NCI-H1105 (cell line): ENCODE measurements at regions not wholly inside any gene's neighbourhood (a gene's known extent, or its start where the extent isn't known, plus 50 kb on each side); places are given as distances from the start of the nearest gene placed in this dataset.

Experiments
- DNase-seq: peaks from one replicate; lab custom pipeline; 2025; lab: John Stamatoyannopoulos, UW

DNA sequence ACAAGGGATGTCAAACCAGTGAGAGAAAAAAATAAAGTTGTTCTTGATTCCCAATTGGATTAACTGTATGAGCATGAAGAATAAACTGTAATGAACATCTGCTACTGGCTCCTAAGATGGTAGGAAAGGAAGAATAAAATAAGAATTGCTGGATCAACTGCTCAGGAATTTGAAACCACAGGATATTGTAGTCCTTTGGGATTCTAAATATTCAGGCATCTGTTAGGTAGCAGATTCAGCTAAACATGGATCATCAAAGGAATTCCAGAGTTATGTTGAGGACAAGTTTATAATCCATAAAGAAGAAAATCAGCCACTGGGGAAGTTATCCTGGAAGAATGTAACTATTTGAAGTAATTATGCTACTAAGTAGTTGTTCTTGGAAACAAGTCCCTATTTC lies 65.8 kb downstream of the ISL1 start:
- DNase-seq = no peak

DNA sequence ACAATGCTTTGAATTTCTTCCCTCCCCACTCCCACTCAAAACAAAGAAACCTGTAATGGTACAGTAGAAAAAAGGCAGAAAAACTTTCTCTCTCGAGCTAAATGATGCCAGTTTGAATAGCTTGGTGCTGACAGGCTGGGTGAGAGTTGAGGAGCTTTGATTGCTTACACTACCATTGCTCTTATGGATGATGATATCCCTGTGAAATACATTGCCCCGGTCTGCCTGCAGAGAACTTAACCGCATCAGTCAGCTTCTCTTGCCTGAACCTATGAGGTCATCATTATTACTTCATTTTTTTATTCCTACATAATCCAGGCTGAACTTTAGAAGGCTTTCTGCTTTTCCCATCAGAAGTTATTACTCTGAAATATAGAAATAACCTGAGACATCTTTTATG lies 69.3 kb downstream of the ISL1 start:
- DNase-seq = no peak

DNA sequence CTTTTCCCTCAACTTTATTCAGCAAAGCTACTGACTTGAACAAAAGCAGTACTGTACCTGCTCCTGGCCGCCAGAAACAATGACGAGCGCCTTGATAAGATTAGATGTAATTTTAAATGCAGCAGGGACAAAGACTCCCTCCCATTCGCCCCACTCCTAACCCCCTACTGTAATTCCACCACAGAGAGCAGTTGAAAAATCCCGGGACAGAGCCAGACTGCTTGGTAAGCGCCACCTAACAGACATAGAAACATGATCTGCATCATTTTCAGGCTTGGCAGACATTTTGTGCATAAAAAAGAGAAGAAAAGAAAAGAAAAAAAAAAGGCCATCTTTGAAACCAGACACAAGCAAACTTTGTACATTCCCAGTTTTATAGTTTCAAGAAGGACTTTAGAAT lies 81.9 kb downstream of the ISL1 start:
- DNase-seq = no peak

DNA sequence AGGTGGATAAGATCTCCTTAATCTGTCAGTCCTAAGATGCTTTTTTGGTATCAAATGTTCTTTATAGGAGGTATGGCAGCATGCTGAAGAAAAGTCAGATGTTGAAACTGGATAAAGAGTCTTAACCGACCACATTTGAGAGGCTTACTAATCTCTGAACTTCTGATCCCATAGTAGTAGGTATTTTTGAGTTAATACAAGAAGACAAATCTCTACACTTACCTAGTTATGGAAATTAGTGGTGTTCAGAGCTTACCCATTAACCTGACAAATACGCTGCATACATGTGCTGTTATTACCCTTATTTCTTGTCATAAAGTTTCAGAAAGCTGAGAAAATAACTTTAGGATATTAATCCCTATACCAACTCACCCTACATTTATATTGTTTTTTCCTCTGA lies 83.0 kb downstream of the ISL1 start:
- no peak for DNase-seq

DNA sequence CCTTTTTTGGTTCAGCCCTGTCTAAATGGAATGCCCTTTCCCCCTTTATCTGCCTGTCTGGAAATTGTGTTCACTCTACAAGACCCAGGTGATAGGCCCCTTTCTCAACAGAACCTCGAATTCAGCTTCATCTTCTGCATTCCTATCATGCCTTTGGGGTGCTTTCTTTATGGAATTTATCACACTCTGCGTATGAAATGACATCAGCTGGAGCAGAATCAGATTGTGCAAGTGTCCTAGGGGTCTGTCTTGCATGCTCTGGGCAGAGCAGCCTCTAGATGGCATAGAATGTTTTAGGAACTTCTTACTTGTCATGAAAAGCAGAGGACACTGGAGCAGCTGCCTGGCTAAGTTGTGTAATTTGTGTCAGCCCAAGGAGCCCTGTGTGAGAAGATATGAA lies 84.9 kb downstream of the ISL1 start:
- DNase-seq = no peak

DNA sequence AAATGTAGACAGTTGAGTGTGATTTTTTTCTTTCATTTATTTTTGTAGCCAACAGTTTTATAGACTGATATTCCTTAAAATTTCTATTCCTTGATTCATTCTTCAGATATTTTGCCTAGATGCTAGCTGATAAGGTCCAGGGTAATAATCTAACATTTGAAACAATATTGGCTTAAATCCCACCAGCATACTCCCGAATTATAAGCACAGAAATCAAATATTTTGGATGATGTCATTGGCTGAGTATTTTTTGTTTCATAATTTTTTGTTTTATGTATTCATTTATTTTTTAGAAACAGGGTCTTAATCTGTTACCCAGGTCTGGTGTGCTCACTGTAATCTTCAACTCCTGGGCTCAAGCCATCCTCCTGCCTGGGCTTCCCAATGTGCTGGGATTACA lies 88.4 kb downstream of the ISL1 start:
- DNase-seq = no peak

DNA sequence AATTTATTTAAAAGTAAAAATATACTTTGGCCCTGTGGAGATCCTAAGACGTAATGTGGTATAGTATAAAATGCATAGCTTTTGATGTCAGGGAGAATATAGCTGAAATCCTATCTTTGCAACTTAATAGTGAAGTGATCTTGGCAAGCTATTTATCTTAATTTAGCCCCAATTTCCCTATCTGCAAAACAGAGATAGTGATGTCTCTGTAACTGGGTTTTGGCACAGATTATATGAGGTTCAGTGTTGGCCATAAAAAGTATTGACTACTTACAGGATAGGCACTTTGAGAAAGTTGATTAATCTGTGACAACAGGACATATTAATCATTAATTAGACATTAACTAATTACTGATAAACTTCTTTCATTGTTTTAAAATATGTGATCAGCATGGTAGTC lies 89.2 kb downstream of the ISL1 start:
- DNase-seq = no peak

DNA sequence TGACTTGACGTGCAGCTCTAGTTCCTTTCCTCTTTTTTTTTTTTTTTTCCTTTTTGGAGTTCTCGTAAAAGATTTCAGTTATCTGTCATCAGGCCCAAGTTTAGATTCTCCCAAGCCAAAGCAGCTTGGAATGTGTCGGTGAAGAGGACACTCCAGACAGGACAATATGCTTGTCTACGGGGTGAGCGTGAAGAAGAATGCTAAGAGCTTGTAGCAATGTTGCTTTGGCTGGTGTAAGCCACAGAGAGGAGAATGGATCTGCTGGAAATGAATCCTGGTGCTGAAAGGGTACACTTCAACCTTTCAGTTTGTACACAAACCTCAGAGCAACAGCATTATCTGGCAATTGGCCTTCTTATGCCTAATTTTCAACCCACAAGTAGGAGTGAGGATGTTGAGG lies 92.4 kb downstream of the ISL1 start:
- no peak for DNase-seq

DNA sequence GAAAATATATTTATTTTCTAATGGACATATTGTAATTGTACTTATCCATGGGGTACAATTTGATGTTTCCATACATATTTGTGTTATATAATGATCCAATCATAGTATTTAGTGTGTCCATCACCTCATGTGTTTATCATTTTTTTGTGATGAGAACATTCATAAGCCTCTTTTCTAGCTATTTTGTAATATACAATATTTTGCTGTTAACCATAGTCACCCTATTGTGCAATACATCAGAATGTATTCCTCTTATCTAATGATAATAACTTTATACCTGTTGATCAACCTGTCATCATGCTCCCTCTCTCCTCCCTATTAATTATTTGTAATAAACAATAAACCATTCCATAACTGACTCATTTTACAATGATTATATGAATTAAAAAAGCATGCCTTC lies 93.2 kb downstream of the ISL1 start:
- DNase-seq = no peak

DNA sequence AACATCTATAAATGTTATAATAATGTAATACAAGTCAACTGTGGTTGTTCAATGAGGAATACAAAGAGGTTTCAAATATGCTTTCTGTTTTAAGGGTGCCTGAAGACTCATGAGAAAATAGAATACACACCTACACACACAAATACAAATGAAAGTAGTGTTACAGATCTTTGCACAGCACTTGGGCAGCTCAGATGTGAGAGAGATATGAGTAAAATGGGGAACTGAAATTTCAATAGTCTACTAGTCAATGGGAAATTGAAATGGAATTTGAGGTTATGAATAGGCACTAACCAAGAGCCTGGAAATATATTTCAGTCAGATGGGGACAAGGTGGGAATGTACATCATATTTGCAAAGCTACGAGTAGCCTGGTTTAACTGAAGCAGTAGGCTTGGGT lies 96.6 kb downstream of the ISL1 start:
- no peak for DNase-seq

DNA sequence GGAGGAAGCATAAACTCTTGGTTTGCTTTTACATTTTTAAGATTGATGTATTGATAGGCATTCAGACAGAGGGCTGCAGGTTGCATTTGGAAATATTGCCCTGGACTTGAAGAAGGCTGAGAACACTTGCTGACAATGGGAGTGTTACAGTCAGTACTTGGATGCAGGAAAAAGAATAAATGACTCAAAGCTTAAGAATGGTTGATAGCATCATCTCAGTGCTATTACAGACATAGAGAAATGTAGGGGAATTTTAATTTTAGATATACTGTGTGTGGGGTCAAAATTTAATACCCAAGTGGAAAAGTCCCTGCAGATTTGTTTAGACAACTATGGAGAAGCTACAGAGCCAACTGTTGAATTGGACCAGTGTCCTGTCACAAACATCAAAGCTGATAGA lies 101.1 kb downstream of the ISL1 start:
- DNase-seq = no peak

DNA sequence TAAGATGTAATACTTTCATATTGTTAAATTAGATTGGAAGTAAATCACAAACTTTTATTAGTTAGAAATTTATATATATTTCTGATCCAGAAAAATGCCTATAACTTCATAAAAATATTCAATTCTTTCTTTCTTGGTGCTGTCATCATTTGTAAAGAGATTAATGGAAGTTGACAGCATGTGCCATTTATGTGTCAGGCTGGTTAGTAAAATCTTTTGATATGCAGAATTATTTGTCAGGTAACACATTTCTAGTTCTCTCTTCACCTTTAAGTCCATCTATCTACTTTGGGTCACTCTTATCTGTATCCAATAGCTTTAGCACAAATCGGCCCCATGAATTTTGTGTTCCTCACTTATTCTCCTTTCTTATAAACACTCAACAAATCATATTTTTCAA lies 102.9 kb downstream of the ISL1 start:
- DNase-seq = no peak

DNA sequence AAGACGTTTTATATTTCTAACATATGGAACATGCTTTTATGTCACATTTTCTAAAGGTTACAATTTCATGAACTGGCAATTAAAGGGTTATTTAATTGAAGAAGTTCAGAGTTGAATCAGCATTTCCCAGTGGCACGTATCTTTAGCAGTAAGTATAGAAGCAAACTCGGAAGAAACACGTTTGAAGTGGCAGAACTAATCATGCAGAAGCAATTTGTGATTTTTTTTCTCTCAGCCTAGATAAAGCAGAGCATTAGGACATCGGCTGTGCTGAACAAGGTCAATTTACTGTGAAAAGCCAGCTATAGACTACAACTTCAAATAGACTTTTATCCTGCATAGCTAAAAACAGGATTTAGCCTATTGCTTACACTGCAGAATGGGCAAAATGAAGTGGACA lies 104.7 kb downstream of the ISL1 start:
- DNase-seq = peak; percentile 5

DNA sequence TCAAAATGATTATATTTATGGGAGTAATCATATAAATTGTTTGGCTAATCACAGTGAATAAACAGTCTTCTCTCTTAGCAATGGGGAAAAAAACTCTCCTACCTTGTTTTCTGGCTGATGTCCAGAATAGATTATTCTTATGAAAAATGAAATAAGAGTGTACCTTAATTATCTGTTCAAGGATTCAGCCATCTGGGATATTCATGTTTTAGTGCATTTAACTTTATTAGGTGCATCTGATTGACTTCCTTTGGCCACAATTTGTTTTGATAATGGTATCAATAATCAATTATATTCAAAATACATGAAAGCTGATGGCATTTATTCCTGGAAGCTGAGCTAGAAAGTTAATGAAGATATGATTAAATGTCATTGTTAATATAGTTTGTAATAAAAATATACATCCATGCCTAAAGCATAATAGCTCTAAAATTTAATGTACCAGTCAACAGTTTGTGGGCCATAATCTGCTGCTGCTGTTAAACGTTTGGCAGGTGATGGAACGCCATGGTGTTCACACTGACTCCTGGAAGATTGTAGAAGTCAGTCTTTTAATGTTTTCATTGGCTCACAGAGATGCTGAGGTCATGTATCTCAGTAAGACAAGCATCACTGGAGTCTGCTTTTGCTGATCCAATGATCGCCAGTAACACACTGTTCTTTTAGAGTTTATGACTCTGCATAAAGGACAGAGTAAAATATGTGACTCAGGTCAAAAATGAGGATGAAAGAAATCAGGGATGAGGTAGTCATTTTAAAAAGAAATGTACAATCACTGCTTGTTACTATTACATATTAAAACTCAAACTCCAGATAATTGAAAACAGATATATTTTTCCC lies 105.8 kb downstream of the ISL1 start:
- DNase-seq = peak; percentile 58

DNA sequence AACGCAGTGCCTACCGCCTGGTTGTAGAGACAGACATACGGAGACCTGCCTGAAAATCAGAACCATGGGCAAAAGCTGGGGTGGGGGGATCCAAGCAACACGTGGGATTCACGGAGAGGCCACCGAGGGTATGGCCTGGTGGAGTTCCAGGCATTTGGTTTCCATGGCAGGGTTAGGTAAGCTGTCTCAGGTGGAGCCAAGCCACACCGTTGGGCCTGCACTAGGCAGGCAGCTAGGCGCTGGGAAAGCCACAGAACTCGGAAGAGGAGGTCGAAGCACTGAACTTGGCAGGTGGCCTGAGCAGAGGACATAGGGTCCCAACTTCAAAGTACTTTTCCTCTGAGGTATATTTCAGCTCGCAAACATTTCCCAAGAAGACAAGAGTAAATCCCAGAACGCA lies 111.6 kb downstream of the ISL1 start:
- no peak for DNase-seq

DNA sequence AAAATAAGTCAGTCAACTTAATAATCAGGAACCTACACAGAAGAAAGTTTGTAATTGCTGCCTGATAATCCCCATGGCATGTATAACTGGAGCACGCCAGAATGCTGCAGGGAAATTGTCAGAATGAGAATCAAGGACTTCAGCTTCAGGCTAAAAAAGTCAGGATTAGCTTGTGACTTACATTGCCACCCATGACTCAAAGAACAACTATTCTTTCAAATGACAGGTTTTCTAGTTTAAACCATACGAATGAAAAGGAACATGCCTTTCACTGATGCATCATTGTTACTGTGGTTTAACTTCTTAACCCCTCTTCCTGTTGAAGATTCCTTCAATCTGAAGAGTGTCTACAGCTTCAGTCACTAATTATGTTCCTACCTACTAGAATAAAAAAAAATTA lies 112.4 kb downstream of the ISL1 start:
- DNase-seq = no peak

DNA sequence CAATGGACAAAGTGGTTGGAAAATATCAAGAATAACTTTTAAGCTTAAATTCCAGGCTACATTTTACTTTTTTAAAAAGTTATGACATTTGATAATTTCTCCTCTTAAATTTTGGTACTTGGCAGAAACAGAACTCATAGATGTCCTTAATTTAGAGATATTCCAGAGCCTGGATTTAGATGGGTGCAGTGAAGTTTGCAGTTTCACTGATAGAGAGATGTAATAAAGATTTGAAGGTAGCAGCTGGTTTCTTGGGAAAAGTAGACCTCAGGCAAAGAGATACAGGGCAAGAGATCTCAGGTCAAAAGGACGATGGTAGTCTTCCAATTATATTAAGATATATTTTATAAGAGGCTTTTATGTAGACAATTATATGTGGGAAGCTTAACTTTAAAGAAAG lies 134.6 kb downstream of the ISL1 start:
- DNase-seq = no peak

DNA sequence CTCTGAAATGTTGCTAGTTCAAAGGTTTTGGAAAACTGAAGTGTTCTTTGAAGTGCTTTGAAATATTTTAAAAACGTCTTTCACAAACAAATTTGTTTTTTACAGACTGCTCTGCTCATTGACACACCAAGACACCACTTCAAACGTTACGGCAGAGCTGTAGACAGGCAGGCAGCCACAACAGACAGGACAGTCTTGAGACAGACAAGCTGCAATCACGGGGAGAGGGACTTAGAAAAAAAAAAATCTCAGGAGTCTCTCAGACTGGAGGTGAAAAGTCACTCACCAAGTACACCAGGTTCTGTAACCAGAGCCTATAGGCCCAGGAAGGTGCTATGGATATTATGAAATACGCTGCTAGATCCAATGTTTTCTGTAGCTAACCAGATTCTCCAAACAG lies 135.4 kb downstream of the ISL1 start:
- DNase-seq = no peak

DNA sequence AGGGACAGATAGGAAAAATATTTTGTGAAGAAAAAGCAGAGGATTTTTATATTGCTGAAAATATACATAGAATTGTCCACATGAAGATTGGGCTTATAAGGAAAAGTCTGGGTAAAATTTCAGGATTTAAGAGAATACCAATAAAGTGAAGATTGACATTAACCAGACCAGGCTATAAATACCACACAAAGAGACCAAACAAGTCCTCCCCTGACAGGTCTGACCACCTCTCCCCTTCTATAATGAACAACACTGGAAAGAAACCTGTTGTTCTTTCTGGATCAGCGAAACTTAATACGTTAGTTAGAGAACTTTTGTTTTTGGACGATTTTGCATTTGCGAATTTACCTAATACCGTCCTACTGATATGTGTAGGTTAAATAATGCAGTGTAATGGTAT lies 138.3 kb downstream of the ISL1 start:
- DNase-seq = no peak

DNA sequence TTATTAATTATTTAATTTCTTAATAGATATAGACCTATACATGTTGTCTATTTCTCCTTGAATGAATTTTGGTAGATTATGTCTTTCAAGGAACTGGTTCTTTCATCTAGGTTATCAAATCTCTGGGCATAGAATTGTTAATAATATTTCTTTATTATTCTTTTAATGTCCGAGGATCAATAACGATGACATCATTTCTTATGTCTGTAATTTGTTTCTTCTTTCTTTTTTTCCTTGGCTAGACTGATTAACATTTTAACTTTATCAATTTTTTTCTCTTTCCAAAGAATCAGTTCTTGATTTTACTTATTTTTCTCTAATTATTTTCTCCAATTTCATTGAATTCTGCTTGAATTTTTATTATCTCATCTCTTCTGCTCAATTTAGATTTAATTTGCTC lies 156.0 kb downstream of the ISL1 start:
- DNase-seq = no peak

DNA sequence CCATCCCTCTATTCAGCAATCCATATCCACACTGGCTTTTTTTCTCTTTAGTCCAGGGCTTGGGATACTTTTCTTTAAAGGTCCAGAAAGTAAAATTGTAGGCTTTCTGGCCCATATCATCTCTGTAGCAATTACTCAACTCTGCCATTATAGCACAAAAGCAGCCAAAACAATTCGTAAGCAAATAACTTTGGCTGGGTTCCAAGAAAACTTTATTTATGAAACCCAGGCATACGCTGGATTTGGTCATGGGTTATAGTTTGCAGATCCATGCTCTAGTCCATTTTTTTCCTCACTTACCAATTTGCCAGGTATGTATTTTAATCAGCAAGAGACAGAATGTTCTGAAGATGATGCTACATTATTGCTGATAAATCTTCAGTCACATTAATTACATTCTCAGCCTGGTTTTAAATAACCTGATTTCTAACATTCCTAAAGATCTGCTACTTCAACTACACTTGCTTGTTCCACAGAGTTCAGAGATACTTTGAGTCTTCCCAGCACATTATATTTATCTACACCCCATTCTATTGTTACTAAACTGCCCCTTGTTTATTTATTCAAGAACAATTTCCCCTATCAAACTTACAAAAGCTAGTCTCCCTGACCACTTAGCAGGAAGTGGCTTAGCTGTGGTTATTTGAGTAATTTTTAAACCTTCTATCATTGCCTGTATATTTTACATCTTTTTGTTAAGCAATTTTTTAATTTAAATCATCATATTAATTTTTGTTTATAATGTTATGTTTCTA lies 161.0 kb downstream of the ISL1 start:
- DNase-seq = peak; percentile 15

DNA sequence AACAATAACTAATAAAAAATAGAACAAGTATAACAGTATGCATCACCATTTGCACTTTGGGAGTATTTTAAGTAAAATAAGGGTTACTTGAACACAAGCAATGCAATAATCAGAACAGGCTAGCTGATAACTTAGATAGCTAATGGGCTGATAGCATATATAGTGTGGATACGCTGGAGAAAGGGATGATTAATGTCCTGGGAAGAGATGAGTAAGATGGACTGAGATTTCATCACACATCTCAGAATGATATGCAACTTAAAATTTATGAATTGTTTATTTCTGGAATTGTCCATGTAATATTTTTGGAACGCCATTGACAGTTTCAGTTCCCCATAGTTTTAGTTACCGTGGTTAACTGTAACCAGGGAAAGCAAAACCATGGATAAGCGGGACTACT lies 173.6 kb downstream of the ISL1 start:
- no peak for DNase-seq

DNA sequence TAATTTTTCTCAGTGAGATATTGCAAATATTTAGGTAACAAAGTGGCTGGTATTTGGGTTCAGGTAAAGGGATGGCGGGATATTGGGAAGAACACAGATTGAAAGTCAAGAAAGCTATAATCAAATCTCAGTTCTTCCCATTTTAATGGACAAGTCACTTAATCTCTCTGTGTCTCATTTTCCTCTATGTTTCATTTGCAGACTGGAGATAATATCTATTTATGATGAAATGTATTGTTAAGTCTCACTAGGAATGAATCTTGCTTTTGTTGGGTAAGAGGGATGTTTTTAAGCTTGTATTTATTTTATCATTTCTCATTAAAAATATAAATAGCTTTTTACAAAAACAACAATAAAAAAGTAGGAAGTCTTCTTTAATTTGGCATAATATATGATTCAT lies 175.4 kb downstream of the ISL1 start:
- no peak for DNase-seq

DNA sequence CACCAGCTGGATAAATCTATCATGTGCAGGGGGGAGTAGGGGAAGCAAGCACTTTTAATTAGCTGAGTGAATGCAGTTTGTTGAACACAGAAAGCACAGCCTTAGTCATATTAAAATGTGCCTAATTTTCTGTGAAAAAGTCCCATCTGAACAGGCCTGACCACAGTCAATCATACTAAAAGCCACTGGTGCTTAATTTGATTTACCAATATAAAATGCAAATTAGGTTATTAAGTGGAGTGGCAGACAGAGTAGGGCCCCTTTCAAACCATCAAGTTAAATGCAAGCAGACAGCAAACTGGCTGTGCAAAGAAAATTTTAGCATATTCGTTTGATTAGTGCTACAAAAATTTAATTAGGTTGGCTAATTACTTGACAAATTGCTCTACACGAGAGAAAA lies 176.1 kb downstream of the ISL1 start:
- DNase-seq = no peak
